GM12878 (cell line): ENCODE measurements at regions not wholly inside any gene's neighbourhood (a gene's known extent, or its start where the extent isn't known, plus 50 kb on each side); places are given as distances from the start of the nearest gene placed in this dataset.

Experiments used
- CEBPB ChIP-seq, 2 experiments: fragments of 150-350 bp in 1 of 2; IDR thresholded peaks; 2 replicates each; pipeline ENCODE4 v1.6.1; 2012 to 2014; ENCODE audit warnings: low read depth in 2 of 2, low read length in 2 of 2, borderline replicate concordance in 1 of 2, inconsistent platforms in 1 of 2
- CHD1 ChIP-seq: IDR thresholded peaks from 2 replicates; pipeline ENCODE4 v1.6.1; 2012; ENCODE audit warnings: low read depth, low read length, improper control_type of control experiment
- CHD4 ChIP-seq: fragments of 200-600 bp; sonication (generic); IDR thresholded peaks from 2 replicates; pipeline ENCODE4 v1.6.1; 2016; ENCODE audit warnings: mild to moderate bottlenecking
- CUX1 ChIP-seq: IDR thresholded peaks from 2 replicates; pipeline ENCODE4 v1.6.1; 2012; ENCODE audit warnings: improper control_type of control experiment, low read depth, low read length; ENCODE audit not compliant: insufficient replicate concordance
- EED ChIP-seq: sonication (generic); IDR thresholded peaks from 2 replicates; pipeline ENCODE4 v1.6.1; 2016; ENCODE audit warnings: antibody characterized with exemption, low read depth
- FOXK2 ChIP-seq: fragments of 450-650 bp; IDR thresholded peaks from 2 replicates; pipeline ENCODE4 v1.6.1; 2017; ENCODE audit warnings: mild to moderate bottlenecking, moderate library complexity
- HDAC6 ChIP-seq: fragments of 200-600 bp; sonication (generic); IDR thresholded peaks from one replicate; pipeline ENCODE4 v1.8.0; 2017; ENCODE audit warnings: antibody characterized with exemption; ENCODE audit not compliant: unreplicated experiment
- NR2C2 ChIP-seq: IDR thresholded peaks from 2 replicates; pipeline ENCODE4 v1.6.1; 2011; ENCODE audit warnings: borderline replicate concordance, low read depth; ENCODE audit not compliant: control insufficient read depth, insufficient read length
- POLR2A ChIP-seq: IDR thresholded peaks from 2 replicates; pipeline ENCODE4 v1.6.1; 2011; ENCODE audit warnings: low read depth, mild to moderate bottlenecking, low read length
- POU2F2 ChIP-seq: IDR thresholded peaks from 3 replicates; pipeline ENCODE4 v1.6.1; 2011; ENCODE audit warnings: low read depth, mild to moderate bottlenecking, low read length, borderline replicate concordance
- RB1 ChIP-seq: fragments of 450-650 bp; formaldehyde crosslinking; IDR thresholded peaks from 2 replicates; pipeline ENCODE4 v1.6.1; 2017; ENCODE audit warnings: mild to moderate bottlenecking, borderline replicate concordance
- SPI1 ChIP-seq: IDR thresholded peaks from 2 replicates; pipeline ENCODE4 v1.6.1; 2011; ENCODE audit warnings: low read depth, mild to moderate bottlenecking, low read length, moderate library complexity, borderline replicate concordance; ENCODE audit not compliant: insufficient read depth
- SREBF2 ChIP-seq: IDR thresholded peaks from 2 replicates; pipeline ENCODE4 v1.6.1; 2012; ENCODE audit warnings: mild to moderate bottlenecking, low read length
- STAT3 ChIP-seq: IDR thresholded peaks from 2 replicates; pipeline ENCODE4 v1.6.1; 2011; ENCODE audit warnings: low read depth, low read length, improper control_type of control experiment
- TCF12 ChIP-seq: IDR thresholded peaks from 2 replicates; pipeline ENCODE4 v1.6.1; 2011; ENCODE audit warnings: low read depth, mild to moderate bottlenecking, low read length
- WRNIP1 ChIP-seq: IDR thresholded peaks from 2 replicates; pipeline ENCODE4 v1.6.1; 2011; ENCODE audit warnings: low read depth, low read length, improper control_type of control experiment, borderline replicate concordance
- ZNF207 ChIP-seq: fragments of 450-650 bp; IDR thresholded peaks from 2 replicates; pipeline ENCODE4 v1.6.1; 2014; ENCODE audit warnings: antibody characterized with exemption, mild to moderate bottlenecking, borderline replicate concordance
- TF ChIP-seq, protein P1 (sequence below): fragments of 450-650 bp; IDR thresholded peaks from 2 replicates; pipeline ENCODE4 v1.6.1; 2017; ENCODE audit warnings: mild to moderate bottlenecking, moderate library complexity
- TF ChIP-seq, protein P2 (sequence below): fragments of 450-650 bp; formaldehyde crosslinking; IDR thresholded peaks from 2 replicates; pipeline ENCODE4 v1.4.0; 2020; ENCODE audit warnings: mild to moderate bottlenecking, moderate library complexity

- no peak for TF ChIP-seq CUX1
- no peak for TF ChIP-seq ZNF207
- no peak for TF ChIP-seq WRNIP1
- peak; percentile 68; the same call in 1 of the 2 replicates for TF ChIP-seq TCF12
- TF ChIP-seq FOXK2 = no peak
- TF ChIP-seq POU2F2 = 0 out of 3 replicates have a peak, but pooled peaks have one; percentile 29
- TF ChIP-seq HDAC6 = no peak
- TF ChIP-seq CHD1 = no peak
- TF ChIP-seq, protein P1, sequence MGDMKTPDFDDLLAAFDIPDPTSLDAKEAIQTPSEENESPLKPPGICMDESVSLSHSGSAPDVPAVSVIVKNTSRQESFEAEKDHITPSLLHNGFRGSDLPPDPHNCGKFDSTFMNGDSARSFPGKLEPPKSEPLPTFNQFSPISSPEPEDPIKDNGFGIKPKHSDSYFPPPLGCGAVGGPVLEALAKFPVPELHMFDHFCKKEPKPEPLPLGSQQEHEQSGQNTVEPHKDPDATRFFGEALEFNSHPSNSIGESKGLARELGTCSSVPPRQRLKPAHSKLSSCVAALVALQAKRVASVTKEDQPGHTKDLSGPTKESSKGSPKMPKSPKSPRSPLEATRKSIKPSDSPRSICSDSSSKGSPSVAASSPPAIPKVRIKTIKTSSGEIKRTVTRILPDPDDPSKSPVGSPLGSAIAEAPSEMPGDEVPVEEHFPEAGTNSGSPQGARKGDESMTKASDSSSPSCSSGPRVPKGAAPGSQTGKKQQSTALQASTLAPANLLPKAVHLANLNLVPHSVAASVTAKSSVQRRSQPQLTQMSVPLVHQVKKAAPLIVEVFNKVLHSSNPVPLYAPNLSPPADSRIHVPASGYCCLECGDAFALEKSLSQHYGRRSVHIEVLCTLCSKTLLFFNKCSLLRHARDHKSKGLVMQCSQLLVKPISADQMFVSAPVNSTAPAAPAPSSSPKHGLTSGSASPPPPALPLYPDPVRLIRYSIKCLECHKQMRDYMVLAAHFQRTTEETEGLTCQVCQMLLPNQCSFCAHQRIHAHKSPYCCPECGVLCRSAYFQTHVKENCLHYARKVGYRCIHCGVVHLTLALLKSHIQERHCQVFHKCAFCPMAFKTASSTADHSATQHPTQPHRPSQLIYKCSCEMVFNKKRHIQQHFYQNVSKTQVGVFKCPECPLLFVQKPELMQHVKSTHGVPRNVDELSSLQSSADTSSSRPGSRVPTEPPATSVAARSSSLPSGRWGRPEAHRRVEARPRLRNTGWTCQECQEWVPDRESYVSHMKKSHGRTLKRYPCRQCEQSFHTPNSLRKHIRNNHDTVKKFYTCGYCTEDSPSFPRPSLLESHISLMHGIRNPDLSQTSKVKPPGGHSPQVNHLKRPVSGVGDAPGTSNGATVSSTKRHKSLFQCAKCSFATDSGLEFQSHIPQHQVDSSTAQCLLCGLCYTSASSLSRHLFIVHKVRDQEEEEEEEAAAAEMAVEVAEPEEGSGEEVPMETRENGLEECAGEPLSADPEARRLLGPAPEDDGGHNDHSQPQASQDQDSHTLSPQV = no peak
- TF ChIP-seq CEBPB (IDR thresholded peaks at IDR 0.05; ENCODE audit: borderline replicate concordance in 1 of 2, low read depth in 2 of 2, low read length in 2 of 2) = no peak; a peak in 1 of 4 replicates
- TF ChIP-seq EED = peak; percentile 52; the same call in 1 of the 2 replicates
- peak; percentile 9; the same call in 1 of the 2 replicates for TF ChIP-seq SPI1
- TF ChIP-seq, protein P2, sequence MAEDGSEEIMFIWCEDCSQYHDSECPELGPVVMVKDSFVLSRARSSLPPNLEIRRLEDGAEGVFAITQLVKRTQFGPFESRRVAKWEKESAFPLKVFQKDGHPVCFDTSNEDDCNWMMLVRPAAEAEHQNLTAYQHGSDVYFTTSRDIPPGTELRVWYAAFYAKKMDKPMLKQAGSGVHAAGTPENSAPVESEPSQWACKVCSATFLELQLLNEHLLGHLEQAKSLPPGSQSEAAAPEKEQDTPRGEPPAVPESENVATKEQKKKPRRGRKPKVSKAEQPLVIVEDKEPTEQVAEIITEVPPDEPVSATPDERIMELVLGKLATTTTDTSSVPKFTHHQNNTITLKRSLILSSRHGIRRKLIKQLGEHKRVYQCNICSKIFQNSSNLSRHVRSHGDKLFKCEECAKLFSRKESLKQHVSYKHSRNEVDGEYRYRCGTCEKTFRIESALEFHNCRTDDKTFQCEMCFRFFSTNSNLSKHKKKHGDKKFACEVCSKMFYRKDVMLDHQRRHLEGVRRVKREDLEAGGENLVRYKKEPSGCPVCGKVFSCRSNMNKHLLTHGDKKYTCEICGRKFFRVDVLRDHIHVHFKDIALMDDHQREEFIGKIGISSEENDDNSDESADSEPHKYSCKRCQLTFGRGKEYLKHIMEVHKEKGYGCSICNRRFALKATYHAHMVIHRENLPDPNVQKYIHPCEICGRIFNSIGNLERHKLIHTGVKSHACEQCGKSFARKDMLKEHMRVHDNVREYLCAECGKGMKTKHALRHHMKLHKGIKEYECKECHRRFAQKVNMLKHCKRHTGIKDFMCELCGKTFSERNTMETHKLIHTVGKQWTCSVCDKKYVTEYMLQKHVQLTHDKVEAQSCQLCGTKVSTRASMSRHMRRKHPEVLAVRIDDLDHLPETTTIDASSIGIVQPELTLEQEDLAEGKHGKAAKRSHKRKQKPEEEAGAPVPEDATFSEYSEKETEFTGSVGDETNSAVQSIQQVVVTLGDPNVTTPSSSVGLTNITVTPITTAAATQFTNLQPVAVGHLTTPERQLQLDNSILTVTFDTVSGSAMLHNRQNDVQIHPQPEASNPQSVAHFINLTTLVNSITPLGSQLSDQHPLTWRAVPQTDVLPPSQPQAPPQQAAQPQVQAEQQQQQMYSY (CRISPR knock-in tag) = no peak
- TF ChIP-seq RB1 = no peak
- no peak for TF ChIP-seq STAT3
- TF ChIP-seq POLR2A = no peak
- no peak for TF ChIP-seq SREBF2
- no peak for TF ChIP-seq CHD4
- no peak for TF ChIP-seq NR2C2
Measured at GRCh38 chr11:95487391-95487790, 256.4 kb upstream of the SESN3 start (continued).
